GM12874 (cell line): ENCODE measurements at regions not wholly inside any gene's neighbourhood (a gene's known extent, or its start where the extent isn't known, plus 50 kb on each side); places are given as distances from the start of the nearest gene placed in this dataset.

Source experiments
- TF ChIP-seq, protein P1 (sequence below): IDR thresholded peaks from 2 replicates; pipeline ENCODE4 v1.5.1; 2011; ENCODE audit warnings: low read depth, mild to moderate bottlenecking, control low read depth, low read length, moderate library complexity; ENCODE audit not compliant: insufficient read depth

GRCh38 chr3:152556731-152557254 is 278.1 kb upstream of the P2RY1 start:
- TF ChIP-seq, protein P1, sequence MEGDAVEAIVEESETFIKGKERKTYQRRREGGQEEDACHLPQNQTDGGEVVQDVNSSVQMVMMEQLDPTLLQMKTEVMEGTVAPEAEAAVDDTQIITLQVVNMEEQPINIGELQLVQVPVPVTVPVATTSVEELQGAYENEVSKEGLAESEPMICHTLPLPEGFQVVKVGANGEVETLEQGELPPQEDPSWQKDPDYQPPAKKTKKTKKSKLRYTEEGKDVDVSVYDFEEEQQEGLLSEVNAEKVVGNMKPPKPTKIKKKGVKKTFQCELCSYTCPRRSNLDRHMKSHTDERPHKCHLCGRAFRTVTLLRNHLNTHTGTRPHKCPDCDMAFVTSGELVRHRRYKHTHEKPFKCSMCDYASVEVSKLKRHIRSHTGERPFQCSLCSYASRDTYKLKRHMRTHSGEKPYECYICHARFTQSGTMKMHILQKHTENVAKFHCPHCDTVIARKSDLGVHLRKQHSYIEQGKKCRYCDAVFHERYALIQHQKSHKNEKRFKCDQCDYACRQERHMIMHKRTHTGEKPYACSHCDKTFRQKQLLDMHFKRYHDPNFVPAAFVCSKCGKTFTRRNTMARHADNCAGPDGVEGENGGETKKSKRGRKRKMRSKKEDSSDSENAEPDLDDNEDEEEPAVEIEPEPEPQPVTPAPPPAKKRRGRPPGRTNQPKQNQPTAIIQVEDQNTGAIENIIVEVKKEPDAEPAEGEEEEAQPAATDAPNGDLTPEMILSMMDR = no peak

DNA sequence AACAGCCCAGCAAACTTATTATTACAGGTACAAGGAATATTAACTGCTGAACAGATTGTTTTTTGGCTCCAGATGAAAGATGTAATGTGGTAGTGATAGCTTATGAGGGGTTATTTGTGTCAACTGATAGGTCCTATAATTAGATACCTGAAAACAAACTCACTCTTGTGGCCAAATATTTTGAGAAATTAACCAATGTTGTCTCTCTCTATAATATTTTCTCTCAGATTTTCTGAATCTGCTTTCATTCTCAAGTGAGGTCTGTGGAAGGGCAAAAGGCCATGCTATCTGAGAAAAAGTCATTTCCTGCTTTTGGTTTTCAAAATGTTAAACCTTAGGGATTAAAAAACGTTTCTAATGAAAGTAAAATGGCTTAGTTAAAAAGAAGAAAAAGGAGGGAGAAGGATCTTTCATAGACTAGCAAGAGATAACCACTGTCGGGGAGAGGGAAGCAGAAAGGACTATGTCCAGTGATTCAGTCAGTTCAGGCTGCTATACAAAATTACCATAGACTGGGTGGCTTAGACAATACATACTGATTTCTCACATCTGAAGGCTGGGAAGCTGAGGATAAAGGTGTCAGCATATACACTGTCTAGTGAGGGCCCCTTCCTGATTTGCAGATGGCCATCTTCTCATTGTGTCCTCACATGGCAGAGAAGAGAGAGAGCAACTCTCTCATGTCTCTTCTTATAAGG is 277.5 kb upstream of the P2RY1 start:
- TF ChIP-seq, protein P1 = no peak

DNA sequence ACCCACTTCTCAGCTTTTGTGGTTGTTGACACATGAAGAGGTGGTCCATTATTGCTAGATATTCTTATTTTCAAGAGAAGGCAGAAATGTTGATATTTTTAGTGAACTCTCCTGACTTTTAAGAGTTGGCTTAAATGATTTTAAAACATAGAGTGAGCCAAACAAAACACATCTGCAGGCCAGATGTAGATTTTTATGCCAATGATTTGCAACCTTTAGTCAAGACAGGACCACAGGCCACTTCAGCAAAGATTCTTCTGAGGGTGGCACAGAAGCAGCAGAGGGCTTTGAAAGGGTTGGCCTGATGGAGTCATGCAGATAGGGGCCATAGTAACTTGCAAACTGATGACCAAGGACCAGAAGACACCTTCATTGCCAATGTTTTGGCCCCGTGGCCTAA is 276.5 kb upstream of the P2RY1 start:
- TF ChIP-seq, protein P1 = no peak

DNA sequence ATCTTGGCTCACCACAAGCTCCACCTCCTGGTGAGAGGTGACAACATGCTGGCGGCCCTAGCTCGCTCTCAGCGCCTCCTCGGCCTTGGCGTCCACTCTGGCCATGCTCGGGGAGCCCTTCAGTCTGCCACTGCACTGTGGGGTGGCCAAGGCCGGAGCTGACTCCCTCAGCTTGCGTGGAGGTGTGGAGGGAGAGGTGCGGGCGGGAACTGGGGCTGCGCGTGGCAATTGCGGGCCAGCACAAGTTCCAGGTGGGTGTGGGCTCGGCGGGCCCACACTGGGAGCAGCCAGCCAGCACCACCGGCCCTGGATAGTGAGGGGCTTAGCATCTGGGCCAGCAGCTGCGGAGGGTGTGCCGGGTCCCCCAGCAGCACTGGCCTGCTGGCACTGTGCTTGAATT is 275.7 kb upstream of the P2RY1 start:
- TF ChIP-seq, protein P1 = no peak

- TF ChIP-seq, protein P1 = no peak
These were observed 270.5 kb upstream of the P2RY1 start for GRCh38 chr3:152564459-152564858.

DNA sequence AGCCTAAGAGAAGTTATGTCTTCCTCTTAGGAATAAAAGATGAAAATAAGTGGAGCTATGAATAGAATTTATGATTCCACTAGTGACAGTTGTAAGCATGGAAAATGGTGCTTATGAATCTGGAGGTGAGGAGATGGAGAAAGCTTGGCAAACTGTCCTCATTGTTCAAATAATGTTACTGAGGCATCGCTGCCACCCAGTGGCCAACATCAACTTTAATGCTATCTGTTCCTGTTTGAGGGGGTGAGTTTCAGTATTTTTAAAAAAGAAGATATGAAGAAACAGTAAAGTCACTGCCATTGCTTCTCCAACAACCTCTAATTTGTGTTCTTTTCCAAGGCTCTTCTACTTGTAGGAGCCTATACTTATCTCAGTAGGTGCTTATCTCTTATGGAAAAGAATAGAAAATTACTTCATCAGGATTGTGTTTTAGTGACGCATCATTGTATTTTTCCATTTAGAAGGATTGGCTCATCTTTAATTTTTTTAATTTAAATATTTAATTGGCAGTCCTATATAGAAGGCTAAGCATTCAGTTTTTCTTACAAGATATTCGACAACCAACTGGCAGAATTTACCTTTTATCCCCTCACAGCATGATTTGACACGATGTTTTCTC is 260.4 kb upstream of the P2RY1 start:
- TF ChIP-seq, protein P1 = peak; percentile 45

DNA sequence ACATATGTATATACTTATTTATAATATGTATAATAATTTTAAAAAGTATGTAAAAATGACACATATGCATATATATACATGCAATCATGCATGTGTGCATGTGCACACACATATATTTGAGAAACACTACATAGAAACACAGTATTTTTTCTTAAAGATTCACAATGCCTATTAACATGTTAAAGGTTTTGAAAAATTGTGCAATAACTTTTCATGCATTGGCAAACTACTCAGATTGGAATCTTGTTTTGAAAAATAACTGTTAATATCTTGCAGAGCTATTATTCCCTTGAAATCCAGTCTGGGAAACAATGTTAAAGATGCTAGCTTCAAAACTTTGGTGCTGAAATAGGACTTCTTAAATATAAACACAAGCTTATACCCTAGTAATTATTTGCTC is 256.2 kb upstream of the P2RY1 start:
- TF ChIP-seq, protein P1 = no peak
